NCI-H1930 (cell line): ENCODE measurements at regions not wholly inside any gene's neighbourhood (a gene's known extent, or its start where the extent isn't known, plus 50 kb on each side); places are given as distances from the start of the nearest gene placed in this dataset.
A peak's percentile ranks its signal among the peaks of the same experiment; 100 is the strongest.
"Not testable (repeated sequence)": the region's sequence is repeated elsewhere in the genome, so short reads cannot be mapped to it uniquely, and the experiment has no call there.

Experiments used
- DNase-seq, 2 experiments: peaks; one replicate each; lab custom pipeline; 2025; lab: John Stamatoyannopoulos, UW

DNA sequence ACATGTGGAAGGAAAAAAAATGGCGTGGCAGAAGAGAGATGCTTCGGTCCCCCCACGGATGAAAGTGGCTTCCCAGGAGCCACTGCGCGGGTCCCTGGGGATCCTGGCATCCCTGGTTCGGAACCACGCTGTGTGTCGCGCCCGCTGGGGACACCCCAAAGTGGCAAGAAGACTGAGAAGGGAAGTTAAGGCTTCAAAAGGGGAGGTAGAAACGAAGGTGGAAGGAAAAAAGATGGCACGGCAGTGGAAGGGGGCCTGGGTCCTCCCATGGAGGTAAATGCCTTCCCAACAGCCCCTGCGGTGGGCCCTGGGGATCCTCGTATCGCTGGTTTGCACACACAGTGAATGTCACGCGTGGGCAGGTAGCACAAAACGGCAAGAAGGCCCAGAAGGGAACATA lies 281.7 kb downstream of the ALG10 start:
- no peak for DNase-seq

- DNase-seq = no peak
These were observed 282.2 kb downstream of the ALG10 start for GRCh38 chr12:34304546-34304945.

- no peak for DNase-seq
These were observed 282.9 kb downstream of the ALG10 start for GRCh38 chr12:34305176-34305575.

- DNase-seq = no peak
These were observed 284.0 kb downstream of the ALG10 start for GRCh38 chr12:34306133-34306830.

- DNase-seq = not testable (repeated sequence)
These were observed 287.8 kb downstream of the ALG10 start for GRCh38 chr12:34309806-34310804.

- no peak for DNase-seq
These were observed 289.0 kb downstream of the ALG10 start for GRCh38 chr12:34311337-34311736.

DNA sequence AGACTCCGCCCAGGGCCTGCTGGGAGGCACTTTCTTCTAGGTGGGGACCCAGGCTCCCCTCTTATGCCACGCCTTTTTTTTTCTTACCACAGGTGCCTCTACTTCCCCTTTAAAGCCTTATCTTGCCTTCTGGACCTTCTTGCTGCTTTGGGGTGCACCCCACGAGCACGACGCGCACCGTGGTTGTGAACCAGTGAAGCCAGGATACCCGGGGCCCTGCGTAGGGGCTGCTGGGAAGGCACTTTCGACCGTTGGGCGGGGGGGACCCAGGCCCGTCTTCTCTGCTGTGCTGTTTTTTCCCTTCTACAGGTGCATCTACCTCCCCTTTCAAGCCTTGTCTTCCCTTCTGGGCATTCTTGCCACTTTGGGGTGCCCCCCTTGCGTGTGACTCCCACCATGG lies 305.4 kb downstream of the ALG10 start:
- no peak for DNase-seq

DNA sequence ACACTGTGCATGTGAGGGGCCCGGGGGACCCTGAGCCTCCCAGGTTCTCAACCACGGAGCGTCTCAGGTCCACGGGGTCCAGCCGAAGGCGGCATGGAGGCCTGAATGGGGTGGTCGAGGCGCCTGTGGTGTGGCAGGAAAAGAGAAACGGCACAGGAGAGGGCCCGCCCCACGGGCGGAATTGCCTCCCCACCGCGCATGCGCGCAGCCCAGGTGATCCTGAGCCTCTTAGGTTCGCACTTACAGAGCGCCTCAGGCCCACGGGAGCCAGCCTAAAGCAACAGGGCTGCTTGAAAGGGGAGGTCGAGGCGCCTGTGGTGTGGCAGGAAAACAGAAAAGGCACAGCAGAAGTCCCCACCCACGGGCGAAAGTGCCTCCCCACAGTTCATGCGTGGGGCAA lies 311.0 kb downstream of the ALG10 start:
- DNase-seq = no peak

DNA sequence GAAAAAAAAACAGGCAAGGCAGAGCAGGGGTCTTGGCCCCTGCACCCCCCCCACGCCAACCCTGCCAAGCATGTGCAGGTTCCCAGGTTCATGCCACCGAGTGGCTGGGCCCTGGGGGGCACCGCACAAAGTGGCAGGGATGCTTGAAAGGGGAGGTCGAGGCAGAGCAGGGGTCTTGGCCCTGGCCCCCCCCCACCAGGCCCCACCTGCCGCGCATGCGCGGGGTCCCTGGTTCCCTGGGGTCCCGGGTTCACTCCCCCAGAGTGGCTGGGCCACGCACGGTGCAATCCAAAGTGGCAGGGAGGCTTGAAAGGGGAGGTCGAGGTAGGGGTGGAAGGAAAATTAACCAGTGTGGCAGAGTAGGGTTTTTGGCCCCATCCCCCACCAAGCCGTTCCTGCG lies 312.2 kb downstream of the ALG10 start:
- DNase-seq = no peak

DNA sequence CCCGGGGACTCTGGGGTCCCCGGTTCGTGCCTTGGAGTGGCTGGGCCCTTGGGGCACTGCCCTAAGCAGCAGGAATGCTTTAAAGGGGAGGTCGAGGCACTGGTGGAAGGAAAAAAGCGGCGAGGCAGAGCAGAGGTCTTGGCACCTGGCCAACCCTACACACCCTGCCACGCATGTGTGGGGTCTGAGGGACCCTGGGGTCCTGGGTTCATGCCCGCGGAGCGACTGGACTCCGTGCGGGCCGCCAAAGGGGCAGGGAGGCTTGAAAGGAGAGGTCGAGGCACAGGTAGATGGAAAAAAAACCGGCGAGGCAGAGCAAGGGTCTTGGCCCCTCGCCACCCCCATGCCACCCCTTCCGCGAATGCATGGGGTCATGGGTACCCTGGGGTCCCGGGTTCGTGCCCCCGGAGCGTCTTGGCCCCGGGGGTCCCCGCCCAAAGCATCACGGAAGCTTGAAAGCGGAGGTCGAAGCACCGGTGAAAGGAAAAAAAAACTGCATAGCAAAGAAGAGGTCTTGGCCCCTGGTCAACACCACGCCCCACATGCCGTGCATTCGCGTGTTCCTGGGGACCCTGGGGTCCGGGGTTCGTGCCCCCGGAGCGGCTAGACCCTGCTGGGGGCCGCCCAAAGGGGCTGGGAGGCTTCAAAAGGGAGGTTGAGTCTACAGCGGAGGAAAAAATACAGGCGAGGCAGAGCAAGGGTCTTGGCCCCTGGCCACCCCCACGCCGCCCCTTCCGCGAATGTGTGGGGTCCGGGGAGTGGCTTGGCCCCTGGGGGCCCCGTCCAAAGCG lies 312.9 kb downstream of the ALG10 start:
- DNase-seq = no peak

- peak; percentile 51 to 70 for DNase-seq
These were observed 313.5 kb downstream of the ALG10 start for GRCh38 chr12:34335819-34336262.

DNA sequence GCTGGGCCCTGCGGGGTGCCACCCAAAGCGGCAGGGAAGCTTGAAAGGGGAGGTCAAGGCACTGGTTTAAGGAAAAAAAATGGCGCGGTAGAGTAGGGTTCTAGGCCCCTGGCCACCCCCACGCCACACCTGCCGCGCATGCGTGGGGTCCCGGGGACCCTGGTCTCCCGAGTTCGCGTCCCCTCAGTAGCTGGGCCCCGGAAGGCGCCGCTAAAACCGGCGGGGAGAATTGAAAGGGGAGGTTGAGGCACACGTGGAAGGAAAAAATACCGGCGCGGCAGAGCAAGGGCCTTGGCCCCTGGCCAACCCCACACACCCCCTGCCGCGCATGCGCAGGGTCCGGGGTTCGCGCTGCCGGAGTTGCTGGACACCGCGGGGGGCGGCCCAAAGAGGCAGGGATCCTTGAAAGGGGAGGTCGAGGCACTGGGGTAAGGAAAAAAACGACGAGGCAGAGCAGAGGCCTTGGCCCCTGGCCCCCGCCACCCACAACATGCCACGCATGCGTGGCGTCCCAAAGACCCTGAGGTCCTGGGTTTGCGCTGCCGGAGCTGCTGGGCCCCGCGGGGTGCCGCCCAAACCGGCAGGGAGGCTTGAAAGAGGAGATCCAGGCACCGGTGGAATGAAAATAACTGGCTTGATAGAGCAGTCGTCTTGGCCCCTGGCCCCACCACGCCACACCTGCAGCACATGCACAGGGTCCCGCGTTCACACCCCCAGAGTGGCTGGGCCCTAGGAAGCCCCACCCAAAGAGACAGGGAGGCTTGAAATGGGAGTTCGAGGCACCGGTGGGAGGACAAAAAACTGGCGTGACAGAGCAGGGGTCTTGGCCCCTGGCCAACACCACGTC lies 314.5 kb downstream of the ALG10 start:
- peak in 1 of 2 experiments; percentile 62 for DNase-seq

DNA sequence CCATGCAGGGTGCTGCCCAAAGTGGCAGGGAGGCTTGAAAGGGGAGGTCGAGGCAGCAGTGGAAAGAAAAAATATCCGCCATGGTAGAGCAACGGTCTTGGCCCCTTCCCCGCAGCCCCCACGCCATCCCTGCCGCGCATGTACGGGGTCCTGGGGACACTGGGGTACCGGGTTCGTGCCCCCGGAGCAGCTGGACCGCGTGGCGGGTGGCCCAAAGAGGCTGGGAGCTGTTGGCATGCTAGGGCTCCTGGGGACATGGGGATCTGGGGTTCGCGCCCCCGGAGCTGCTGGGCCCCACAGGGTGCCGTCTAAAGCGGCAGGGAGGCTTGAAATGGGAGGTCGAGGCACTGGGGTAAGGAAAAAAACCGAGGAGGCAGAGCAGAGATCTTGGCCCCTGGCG lies 316.5 kb downstream of the ALG10 start:
- no peak for DNase-seq

GRCh38 chr12:34339922-34340321 lies 317.6 kb downstream of the ALG10 start:
- DNase-seq = no peak

DNA sequence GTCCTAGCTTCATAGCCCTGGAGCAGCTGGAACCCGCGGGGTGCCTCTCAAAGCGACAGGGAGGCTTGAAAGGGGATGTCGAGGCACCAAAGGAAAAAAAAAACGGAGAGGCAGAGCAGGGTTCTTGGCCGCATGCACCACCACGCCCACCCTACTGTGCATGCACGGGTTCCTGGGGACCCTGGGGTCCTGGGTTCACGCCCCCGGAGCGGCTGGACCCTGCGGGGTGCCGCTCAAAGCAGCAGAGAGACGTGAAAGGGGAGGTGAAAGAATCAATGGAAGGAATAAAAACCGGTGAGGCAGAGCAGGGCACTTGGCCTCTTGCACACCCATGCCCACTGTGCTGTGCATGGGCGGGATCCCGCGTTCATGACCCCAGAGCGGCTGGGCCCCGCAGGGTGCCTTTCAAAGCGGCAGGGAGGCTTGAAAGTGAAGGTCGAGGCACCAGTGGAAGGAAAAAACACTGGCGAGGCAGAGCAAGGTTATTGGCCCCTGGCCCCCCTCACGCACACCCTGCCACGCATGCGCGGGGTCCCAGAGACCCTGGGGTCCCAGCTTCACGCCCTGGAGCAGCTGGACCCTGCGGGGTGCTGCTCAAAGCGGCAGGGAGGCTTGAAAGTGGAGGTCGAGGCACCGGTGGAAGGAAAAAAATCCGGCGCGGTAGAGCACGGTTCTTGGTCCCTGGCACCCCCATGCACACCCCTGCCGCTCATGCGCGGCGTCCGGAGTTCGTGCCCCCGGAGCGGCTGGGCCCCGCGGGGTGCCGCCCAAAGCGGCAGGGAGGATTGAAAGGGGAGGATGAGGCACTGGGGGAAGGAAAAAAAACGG lies 318.5 kb downstream of the ALG10 start:
- DNase-seq = no peak

DNA sequence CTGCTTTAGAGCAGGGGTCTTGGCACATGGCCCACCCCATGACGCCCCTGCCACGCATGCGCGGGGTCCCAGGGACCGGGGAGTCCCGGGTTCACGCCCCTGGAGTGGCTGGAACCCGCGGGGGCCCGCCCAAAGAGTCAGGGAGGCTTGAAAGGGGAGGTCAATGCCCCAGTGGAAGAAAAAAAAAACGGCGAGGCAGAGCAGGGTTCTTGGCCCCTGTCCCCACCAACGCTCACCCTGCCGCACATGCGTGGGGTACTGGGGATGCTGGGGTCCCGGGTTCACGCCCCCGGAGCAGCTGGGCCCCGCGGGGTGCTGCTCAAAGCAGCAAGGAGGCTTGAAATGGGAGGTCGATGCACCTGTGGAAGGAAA lies 319.1 kb downstream of the ALG10 start:
- no peak for DNase-seq

GRCh38 chr12:34342048-34342447 lies 319.8 kb downstream of the ALG10 start:
- DNase-seq = no peak

DNA sequence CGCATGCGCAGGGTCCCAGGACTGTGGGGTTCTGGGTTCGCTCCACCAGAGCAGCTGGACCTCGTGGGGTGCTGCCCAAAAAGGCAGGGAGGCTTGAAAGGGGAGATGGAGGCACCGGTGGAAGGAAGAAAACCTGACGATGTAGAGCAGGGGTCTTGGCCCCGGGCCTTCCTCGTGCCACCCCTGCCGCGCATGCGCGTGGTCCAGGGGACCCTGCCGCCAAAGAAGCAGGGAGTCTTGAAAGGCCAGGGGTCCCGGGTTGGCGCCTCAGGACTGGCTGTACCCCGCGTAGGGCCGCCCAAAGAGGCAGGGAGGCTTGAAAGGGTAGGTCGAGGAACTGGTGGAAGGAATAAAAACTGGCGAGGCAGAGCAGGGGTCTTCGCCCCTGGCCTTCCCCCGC lies 321.0 kb downstream of the ALG10 start:
- peak in 1 of 2 experiments; percentile 55 for DNase-seq

DNA sequence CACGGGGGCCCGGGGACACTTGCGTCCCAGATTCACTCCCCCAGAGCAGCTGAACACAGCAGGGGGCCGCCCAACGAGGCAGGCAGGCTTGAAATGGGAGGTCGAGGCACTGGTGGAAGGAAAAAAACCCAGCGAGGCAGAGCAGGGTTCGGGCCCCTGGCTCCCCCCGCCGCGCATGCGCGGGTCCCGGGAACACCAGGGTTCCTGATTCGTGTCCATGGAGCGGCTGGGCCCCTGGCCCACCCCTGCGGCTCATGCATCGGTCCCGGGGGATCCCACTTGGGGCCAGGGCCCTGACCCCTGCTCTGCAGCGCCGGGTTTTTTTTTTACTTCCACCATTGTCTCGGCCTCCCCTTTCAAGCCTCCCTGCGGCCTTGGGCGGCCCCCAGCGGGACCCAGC lies 321.5 kb downstream of the ALG10 start:
- peak in 1 of 2 experiments; percentile 53 for DNase-seq

DNA sequence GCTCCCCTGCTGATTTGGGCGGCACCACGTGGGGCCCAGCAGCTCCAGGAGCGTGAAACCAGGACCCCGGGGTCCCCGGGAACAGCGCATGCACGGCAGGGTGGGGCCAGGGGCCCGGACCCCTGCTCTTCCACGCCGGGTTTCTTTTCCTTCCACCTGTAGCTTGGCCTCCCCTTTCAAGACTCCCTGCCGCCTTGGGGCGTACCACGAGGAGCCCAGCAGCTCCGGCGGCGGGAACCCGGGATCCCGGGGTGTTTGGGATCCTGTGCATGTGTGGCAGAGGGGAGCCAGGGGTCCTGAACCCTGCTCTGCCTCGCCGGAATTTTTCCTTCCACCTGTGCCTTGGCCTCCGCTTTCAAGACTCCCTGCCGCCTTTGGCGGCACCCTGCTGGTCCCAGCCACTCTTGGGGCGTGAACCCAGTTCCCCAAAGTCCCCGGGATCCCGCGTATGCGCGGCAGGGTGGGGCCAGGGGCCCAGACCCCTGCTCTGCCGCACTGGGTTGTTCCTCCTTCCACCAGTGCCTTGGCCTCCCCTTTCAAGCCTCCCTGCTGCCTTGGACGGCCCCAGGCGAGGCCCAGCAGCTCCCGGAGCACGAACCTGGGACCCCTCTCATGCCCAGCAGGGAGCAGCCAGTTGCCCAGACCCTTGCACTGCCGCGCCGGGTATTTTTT lies 322.7 kb downstream of the ALG10 start:
- DNase-seq = no peak
